IMR-90 (cell line): ENCODE measurements at regions not wholly inside any gene's neighbourhood (a gene's known extent, or its start where the extent isn't known, plus 50 kb on each side); places are given as distances from the start of the nearest gene placed in this dataset.

ENCODE experiments used
- ATAC-seq: fragments of 200-7000 bp; cut with Tn5 transposase; 2 replicates; pipeline ENCODE4 v1.9.1; 2020; ENCODE audit warnings: low read depth, mild to moderate bottlenecking, moderate library complexity
- BruUV-seq: library from RNA; stranded (reverse); fragments of 400-500 nt; replicated peaks from 2 replicates; lab custom pipeline; 2021; lab: Mats Ljungman, UMichigan
- CTCF ChIA-PET: fragments of 300-600 bp; formaldehyde crosslinking; extraction: SDS; loops from one replicate; lab custom pipeline; 2021; ENCODE audit warnings: antibody characterized with exemption; lab: Yijun Ruan, JAX
- POLR2A ChIA-PET: fragments of 300-600 bp; sonication (Branson Sonifier 250); formaldehyde crosslinking; loops from one replicate; lab custom pipeline; 2022; ENCODE audit warnings: antibody characterized with exemption; ENCODE audit not compliant: unreplicated experiment; lab: Charles Lee
- DNase-seq: peaks from one replicate; pipeline ENCODE4 v3.0.0; 2013
- H2AFZ ChIP-seq: replicated peaks from 2 replicates; pipeline ENCODE3; 2013; ENCODE audit warnings: low read length, mild to moderate bottlenecking; ENCODE audit not compliant: poor library complexity
- H2AK5ac ChIP-seq: 2 replicates; pipeline ENCODE4 v1.6.1; 2013; ENCODE audit warnings: low read depth, low read length, inconsistent platforms
- H2AK9ac ChIP-seq: replicated peaks from 2 replicates; pipeline ENCODE3; 2013; ENCODE audit warnings: mild to moderate bottlenecking, low read depth, low read length, moderate library complexity; ENCODE audit not compliant: poor library complexity
- H2BK120ac ChIP-seq: 2 replicates; pipeline ENCODE4 v1.6.1; 2013; ENCODE audit warnings: low read depth, low read length, inconsistent platforms
- H2BK15ac ChIP-seq: 3 replicates; pipeline ENCODE4 v1.6.1; 2013; ENCODE audit warnings: low read depth, low read length, inconsistent platforms
- H2BK20ac ChIP-seq: 2 replicates; pipeline ENCODE4 v1.6.1; 2013; ENCODE audit warnings: low read depth, mild to moderate bottlenecking, inconsistent platforms, low read length, moderate library complexity
- H2BK5ac ChIP-seq: 2 replicates; pipeline ENCODE4 v1.6.1; 2013; ENCODE audit warnings: mild to moderate bottlenecking, low read depth, low read length, inconsistent platforms; ENCODE audit not compliant: poor library complexity, severe bottlenecking
- H3K14ac ChIP-seq: replicated peaks from 2 replicates; pipeline ENCODE4 v1.6.1; 2013; ENCODE audit warnings: low read depth, low read length, inconsistent platforms
- H3K18ac ChIP-seq: 2 replicates; pipeline ENCODE4 v1.6.1; 2013; ENCODE audit warnings: low read depth, low read length, control low read depth
- H3K23ac ChIP-seq: 2 replicates; pipeline ENCODE4 v1.6.1; 2013; ENCODE audit warnings: low read depth, low read length, inconsistent platforms
- H3K27ac ChIP-seq: 2 replicates; pipeline ENCODE4 v1.5.1; 2013; ENCODE audit warnings: mild to moderate bottlenecking, control low read depth, low read length; ENCODE audit not compliant: insufficient read depth
- H3K27me3 ChIP-seq: 2 replicates; pipeline ENCODE4 v1.6.1; 2013; ENCODE audit warnings: low read length; ENCODE audit not compliant: control insufficient read depth, insufficient read depth
- H3K36me3 ChIP-seq: 2 replicates; pipeline ENCODE4 v1.6.1; 2013; ENCODE audit warnings: low read length, mixed read lengths; ENCODE audit not compliant: control insufficient read depth, insufficient read depth
- H3K4ac ChIP-seq: 2 replicates; pipeline ENCODE4 v1.6.1; 2013; ENCODE audit warnings: low read depth, low read length, inconsistent platforms
- H3K4me1 ChIP-seq: 2 replicates; pipeline ENCODE4 v1.6.1; 2013; ENCODE audit warnings: low read length, mixed read lengths; ENCODE audit not compliant: control insufficient read depth, insufficient read depth
- H3K4me2 ChIP-seq: 2 replicates; pipeline ENCODE4 v1.6.1; 2013; ENCODE audit warnings: low read depth, mild to moderate bottlenecking, control low read depth, low read length, moderate library complexity
- H3K4me3 ChIP-seq: 2 replicates; pipeline ENCODE4 v1.5.1; 2013; ENCODE audit warnings: low read depth, mild to moderate bottlenecking, control low read depth, low read length, moderate library complexity; ENCODE audit not compliant: insufficient read depth
- H3K56ac ChIP-seq: 2 replicates; pipeline ENCODE4 v1.6.1; 2013; ENCODE audit warnings: low read length, inconsistent platforms; ENCODE audit not compliant: insufficient read depth; ENCODE audit errors: extremely low read depth
- H3K79me1 ChIP-seq, 2 experiments: 2 replicates each; pipeline ENCODE4 v1.6.1; 2013; ENCODE audit warnings: low read length in 2 of 2, inconsistent platforms in 1 of 2, low read depth in 1 of 2
- H3K9ac ChIP-seq: 2 replicates; pipeline ENCODE4 v1.6.1; 2013; ENCODE audit warnings: low read depth, low read length, control low read depth
- H3K9me1 ChIP-seq: 2 replicates; pipeline ENCODE4 v1.6.1; 2013; ENCODE audit warnings: low read length, inconsistent platforms; ENCODE audit not compliant: insufficient read depth
- H3K9me3 ChIP-seq: 2 replicates; pipeline ENCODE4 v1.6.1; 2013; ENCODE audit warnings: low read length; ENCODE audit not compliant: control insufficient read depth, insufficient read depth
- H4K20me1 ChIP-seq: 2 replicates; pipeline ENCODE4 v1.6.1; 2013; ENCODE audit warnings: low read length, inconsistent platforms; ENCODE audit not compliant: insufficient read depth
- H4K5ac ChIP-seq: 2 replicates; pipeline ENCODE4 v1.6.1; 2013; ENCODE audit warnings: mild to moderate bottlenecking, low read depth, low read length, control low read depth
- H4K8ac ChIP-seq, 2 experiments: 2 replicates each; pipeline ENCODE4 v1.6.1; 2013; ENCODE audit warnings: low read depth in 2 of 2, low read length in 2 of 2, control low read depth in 1 of 2, inconsistent platforms in 1 of 2
- H4K91ac ChIP-seq: 2 replicates; pipeline ENCODE4 v1.6.1; 2013; ENCODE audit warnings: low read depth, low read length, inconsistent platforms; ENCODE audit not compliant: insufficient read depth
- BHLHE40 ChIP-seq: fragments of 150-350 bp; IDR thresholded peaks from 2 replicates; pipeline ENCODE4 v1.6.1; 2016; ENCODE audit warnings: mild to moderate bottlenecking, low read depth, low read length
- CHD1 ChIP-seq: IDR thresholded peaks from 2 replicates; pipeline ENCODE4 v1.6.1; 2012; ENCODE audit warnings: low read depth, low read length, improper control_type of control experiment
- FOS ChIP-seq: fragments of 150-350 bp; IDR thresholded peaks from 2 replicates; pipeline ENCODE4 v1.6.1; 2016; ENCODE audit warnings: low read depth, low read length
- MAFK ChIP-seq: IDR thresholded peaks from 2 replicates; pipeline ENCODE4 v1.6.1; 2012; ENCODE audit warnings: low read depth, low read length, improper control_type of control experiment
- MAZ ChIP-seq: IDR thresholded peaks from 2 replicates; pipeline ENCODE4 v1.6.1; 2012; ENCODE audit warnings: low read depth, mild to moderate bottlenecking, low read length, improper control_type of control experiment, moderate library complexity, borderline replicate concordance
- MXI1 ChIP-seq: IDR thresholded peaks from 2 replicates; pipeline ENCODE4 v1.6.1; 2012; ENCODE audit warnings: low read depth, mild to moderate bottlenecking, low read length, moderate library complexity, borderline replicate concordance
- POLR2A ChIP-seq: IDR thresholded peaks from 2 replicates; pipeline ENCODE4 v1.6.1; 2012; ENCODE audit warnings: mild to moderate bottlenecking, low read depth, low read length
- RAD21 ChIP-seq: IDR thresholded peaks from 2 replicates; pipeline ENCODE4 v1.6.1; 2012; ENCODE audit warnings: low read length, improper control_type of control experiment
- RCOR1 ChIP-seq: IDR thresholded peaks from 2 replicates; pipeline ENCODE4 v1.6.1; 2012; ENCODE audit warnings: mild to moderate bottlenecking, low read length, improper control_type of control experiment; ENCODE audit not compliant: insufficient replicate concordance
- RFX5 ChIP-seq: IDR thresholded peaks from 2 replicates; pipeline ENCODE4 v1.8.0; 2012; ENCODE audit warnings: low read depth, mild to moderate bottlenecking, low read length, moderate library complexity
- SMC3 ChIP-seq: fragments of 150-350 bp; IDR thresholded peaks from 2 replicates; pipeline ENCODE4 v1.6.1; 2016; ENCODE audit warnings: low read depth, mild to moderate bottlenecking, antibody characterized with exemption, low read length, moderate library complexity
- USF2 ChIP-seq: fragments of 150-350 bp; IDR thresholded peaks from 2 replicates; pipeline ENCODE4 v1.6.1; 2017; ENCODE audit warnings: mild to moderate bottlenecking, antibody characterized with exemption, low read length, low read depth
- WGBS, 2 experiments: methylation state at CpG; one replicate each; pipeline versions ENCODE4 v1.1.5 to v1.1.7; 2013; ENCODE audit warnings: missing lambda C conversion rate in 2 of 2; ENCODE audit not compliant: insufficient read length in 1 of 2; ENCODE audit errors: extremely low coverage in 2 of 2; 5-methylcytosine and 5-hydroxymethylcytosine counted together
- dilution Hi-C: fragments of 300-500 bp; cut with HindIII; formaldehyde crosslinking; loops from one replicate; pipeline ENCODE4 v1.14.3; 2018; ENCODE audit warnings: low sequenced_read_pairs; ENCODE audit not compliant: unreplicated experiment
- in situ Hi-C: fragments of 300-500 bp; cut with MboI; formaldehyde crosslinking; loops from 3 replicates; pipeline ENCODE4 v1.14.3; 2019; ENCODE audit warnings: low sequenced_read_pairs, inconsistent platforms, mixed read lengths
- intact Hi-C: fragments of 100-400 bp; cut with micrococcal nuclease; formaldehyde crosslinking; loops from 2 replicates; pipeline ENCODE4 v1.10.0; 2022
- TF ChIP-seq, protein P1 (sequence below): fragments of 150-350 bp; IDR thresholded peaks from 2 replicates; pipeline ENCODE4 v1.6.1; 2016; ENCODE audit warnings: low read depth, mild to moderate bottlenecking, low read length, moderate library complexity, borderline replicate concordance
- TF ChIP-seq, protein P2 (sequence below): conservative IDR thresholded peaks from 2 replicates; pipeline ENCODE4 v1.5.1; 2012; ENCODE audit warnings: mild to moderate bottlenecking, low read depth, low read length, improper control_type of control experiment

DNA sequence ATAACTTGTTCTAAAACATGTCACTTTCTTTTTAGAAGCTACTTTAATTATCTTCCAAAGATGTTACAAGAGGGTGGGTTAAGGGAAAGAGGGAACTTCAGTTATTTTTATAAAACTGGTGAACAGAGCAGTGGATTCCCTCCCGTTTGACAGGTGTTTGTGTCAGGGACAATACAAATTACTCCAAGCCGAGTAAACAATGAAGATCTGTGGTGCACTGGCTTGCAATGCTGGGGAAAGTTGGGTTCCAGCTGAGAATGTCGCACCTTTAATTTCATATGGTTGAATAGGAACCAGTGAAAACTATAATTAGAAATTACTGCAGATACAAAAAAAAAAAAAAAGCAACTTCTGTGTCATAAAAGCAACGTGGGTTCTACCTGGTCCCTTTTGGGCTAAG is 98.6 kb upstream of the TTC29 start:
- intact Hi-C loops: no loop called here
- H4K91ac ChIP-seq: no peak overlapping the region
- H3K14ac ChIP-seq: no peak overlapping the region
- POLR2A ChIA-PET: no interaction called here
- CTCF ChIA-PET: no interaction called here
- no peak overlapping the region for H3K4me2 ChIP-seq
- H2BK20ac ChIP-seq: no peak overlapping the region
- no peaks in the 10 kb centered on the region for H3K36me3 ChIP-seq
- dilution Hi-C loops: no loop called here
- H4K8ac ChIP-seq: no peak overlapping the region
- no peak overlapping the region for H2BK5ac ChIP-seq
- in situ Hi-C loops: no loop called here
- no peak overlapping the region for H2BK120ac ChIP-seq
- no peak overlapping the region for H2BK15ac ChIP-seq
- WGBS, 2 experiments: no CpG with 5 or more reads among the region's 4 CpGs
- H2AK5ac ChIP-seq: no peak overlapping the region
- no peaks in the 10 kb centered on the region for H3K9me1 ChIP-seq
- no peaks in the 10 kb centered on the region for H3K79me1 ChIP-seq
- no peak overlapping the region for H3K27ac ChIP-seq
- no peak overlapping the region for H3K4me3 ChIP-seq
- no peaks in the 10 kb centered on the region for H3K4me1 ChIP-seq
- no peak for ATAC-seq
- no peak overlapping the region for H3K9ac ChIP-seq
- H3K56ac ChIP-seq: no peak overlapping the region
- TF ChIP-seq SMC3: no peak
- TF ChIP-seq USF2: no peak
- TF ChIP-seq, protein P1, sequence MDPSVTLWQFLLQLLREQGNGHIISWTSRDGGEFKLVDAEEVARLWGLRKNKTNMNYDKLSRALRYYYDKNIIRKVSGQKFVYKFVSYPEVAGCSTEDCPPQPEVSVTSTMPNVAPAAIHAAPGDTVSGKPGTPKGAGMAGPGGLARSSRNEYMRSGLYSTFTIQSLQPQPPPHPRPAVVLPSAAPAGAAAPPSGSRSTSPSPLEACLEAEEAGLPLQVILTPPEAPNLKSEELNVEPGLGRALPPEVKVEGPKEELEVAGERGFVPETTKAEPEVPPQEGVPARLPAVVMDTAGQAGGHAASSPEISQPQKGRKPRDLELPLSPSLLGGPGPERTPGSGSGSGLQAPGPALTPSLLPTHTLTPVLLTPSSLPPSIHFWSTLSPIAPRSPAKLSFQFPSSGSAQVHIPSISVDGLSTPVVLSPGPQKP: no peak
- no peak for TF ChIP-seq POLR2A
- no peak for TF ChIP-seq RCOR1
- TF ChIP-seq MAFK: no peak
- no peak for TF ChIP-seq BHLHE40
- TF ChIP-seq CHD1: no peak
- TF ChIP-seq, protein P2, sequence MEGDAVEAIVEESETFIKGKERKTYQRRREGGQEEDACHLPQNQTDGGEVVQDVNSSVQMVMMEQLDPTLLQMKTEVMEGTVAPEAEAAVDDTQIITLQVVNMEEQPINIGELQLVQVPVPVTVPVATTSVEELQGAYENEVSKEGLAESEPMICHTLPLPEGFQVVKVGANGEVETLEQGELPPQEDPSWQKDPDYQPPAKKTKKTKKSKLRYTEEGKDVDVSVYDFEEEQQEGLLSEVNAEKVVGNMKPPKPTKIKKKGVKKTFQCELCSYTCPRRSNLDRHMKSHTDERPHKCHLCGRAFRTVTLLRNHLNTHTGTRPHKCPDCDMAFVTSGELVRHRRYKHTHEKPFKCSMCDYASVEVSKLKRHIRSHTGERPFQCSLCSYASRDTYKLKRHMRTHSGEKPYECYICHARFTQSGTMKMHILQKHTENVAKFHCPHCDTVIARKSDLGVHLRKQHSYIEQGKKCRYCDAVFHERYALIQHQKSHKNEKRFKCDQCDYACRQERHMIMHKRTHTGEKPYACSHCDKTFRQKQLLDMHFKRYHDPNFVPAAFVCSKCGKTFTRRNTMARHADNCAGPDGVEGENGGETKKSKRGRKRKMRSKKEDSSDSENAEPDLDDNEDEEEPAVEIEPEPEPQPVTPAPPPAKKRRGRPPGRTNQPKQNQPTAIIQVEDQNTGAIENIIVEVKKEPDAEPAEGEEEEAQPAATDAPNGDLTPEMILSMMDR: no peak
- TF ChIP-seq RAD21: no peak
- no peak for TF ChIP-seq MAZ
- TF ChIP-seq FOS: no peak
- no peak for TF ChIP-seq MXI1
- no peak for TF ChIP-seq RFX5
- no peak overlapping the region for H3K23ac ChIP-seq
- H3K9me3 ChIP-seq: 0 out of 2 replicates have a peak, but pooled peaks cover 1% of the 10 kb centered on the region
- BruUV-seq: no TSS peak
- H2AFZ ChIP-seq: no peak overlapping the region
- DNase-seq: no peak
- H3K4ac ChIP-seq: no peak overlapping the region
- H2AK9ac ChIP-seq: no peak overlapping the region
- no peaks in the 10 kb centered on the region for H4K20me1 ChIP-seq
- no peak overlapping the region for H4K5ac ChIP-seq
- peaks cover 25% of the 10 kb centered on the region for H3K27me3 ChIP-seq
- no peak overlapping the region for H3K18ac ChIP-seq
